GM12892 (cell line): ENCODE measurements at regions not wholly inside any gene's neighbourhood (a gene's known extent, or its start where the extent isn't known, plus 50 kb on each side); places are given as distances from the start of the nearest gene placed in this dataset.

Source experiments
- DNase-seq: peaks from one replicate; pipeline ENCODE4 v3.0.0; 2011; ENCODE audit not compliant: insufficient read length
- FAIRE-seq: peaks from 2 replicates; lab custom pipeline; 2011; peaks lifted over from hg19 to GRCh38; lab: Jason Lieb, UNC
- POLR2A ChIP-seq: IDR thresholded peaks from 2 replicates; pipeline ENCODE4 v1.6.1; 2011; ENCODE audit warnings: low read depth, low read length, control low read depth
- POLR2AphosphoS5 ChIP-seq: IDR thresholded peaks from 2 replicates; pipeline ENCODE4 v1.6.1; 2011; ENCODE audit warnings: low read depth, low read length, control low read depth
- TAF1 ChIP-seq: IDR thresholded peaks from 2 replicates; pipeline ENCODE4 v1.6.1; 2011; ENCODE audit warnings: low read depth, mild to moderate bottlenecking, control low read depth, low read length, borderline replicate concordance

GRCh38 chr16:72295914-72296313 is 124.0 kb upstream of the PMFBP1 start:
- TF ChIP-seq POLR2AphosphoS5 (no peak), TAF1 (no peak), POLR2A (no peak)
- DNase-seq, result no peak
- FAIRE-seq, result no peak

GRCh38 chr16:72291531-72291981 is 119.6 kb upstream of the PMFBP1 start:
- no peak for FAIRE-seq
- no peak for TF ChIP-seq POLR2AphosphoS5
- no peak for DNase-seq

- TF ChIP-seq POLR2A (no peak), TAF1 (no peak), POLR2AphosphoS5 (no peak)
- DNase-seq, result no peak
- no peak for FAIRE-seq
Observed at GRCh38 chr16:72291121-72291520, 119.2 kb upstream of the PMFBP1 start.

- FAIRE-seq (no peak), DNase-seq (no peak)
- TF ChIP-seq POLR2A (no peak), POLR2AphosphoS5 (no peak)
Observed at GRCh38 chr16:72287649-72288048, 115.7 kb upstream of the PMFBP1 start.

GRCh38 chr16:72286936-72287620 is 115.1 kb upstream of the PMFBP1 start:
- DNase-seq (no peak), FAIRE-seq (no peak)
- TF ChIP-seq POLR2A (no peak), TAF1 (no peak), POLR2AphosphoS5 (no peak)

- no peak for FAIRE-seq
- DNase-seq, result no peak
- TF ChIP-seq POLR2AphosphoS5, result no peak
Observed at GRCh38 chr16:72285728-72286127, 113.8 kb upstream of the PMFBP1 start.

- FAIRE-seq (no peak), DNase-seq (no peak)
- TF ChIP-seq POLR2A, result no peak
Observed at GRCh38 chr16:72285324-72285723, 113.4 kb upstream of the PMFBP1 start.

- no peak for TF ChIP-seq POLR2A
- no peak for TF ChIP-seq POLR2AphosphoS5
- TF ChIP-seq TAF1, result no peak
- DNase-seq, result no peak
- FAIRE-seq, result no peak
Observed at GRCh38 chr16:72284042-72284789, 112.3 kb upstream of the PMFBP1 start.

- DNase-seq (no peak), FAIRE-seq (no peak)
- no peak for TF ChIP-seq POLR2AphosphoS5
- TF ChIP-seq TAF1, result no peak
- no peak for TF ChIP-seq POLR2A
Observed at GRCh38 chr16:72282362-72282761, 110.4 kb upstream of the PMFBP1 start.

- TF ChIP-seq POLR2A (no peak), TAF1 (no peak), POLR2AphosphoS5 (no peak)
- FAIRE-seq (no peak), DNase-seq (no peak)
Observed at GRCh38 chr16:72278301-72278700, 106.3 kb upstream of the PMFBP1 start.

GRCh38 chr16:72277749-72278148 is 105.8 kb upstream of the PMFBP1 start:
- TF ChIP-seq TAF1 (no peak), POLR2A (no peak), POLR2AphosphoS5 (no peak)
- FAIRE-seq (no peak), DNase-seq (no peak)

- TF ChIP-seq POLR2AphosphoS5 (no peak), TAF1 (no peak), POLR2A (no peak)
- FAIRE-seq, result no peak
- DNase-seq, result no peak
Observed at GRCh38 chr16:72271699-72272240, 99.8 kb upstream of the PMFBP1 start.
